Natural killer cell (primary cell): ENCODE measurements at regions not wholly inside any gene's neighbourhood (a gene's known extent, or its start where the extent isn't known, plus 50 kb on each side); places are given as distances from the start of the nearest gene placed in this dataset.

Experiments used
- ATAC-seq, 3 donors: fragments of 150-1000 bp in 2 of 3; fragments of 200-7000 bp in 1 of 3; cut with Tn5 transposase; 1 replicate in 1 of 3; 2 replicates in 2 of 3; pipeline ENCODE4 v1.10.0; 2021; ENCODE audit warnings: mild to moderate bottlenecking in 2 of 3, moderate library complexity in 2 of 3
- DNase-seq, 2 donors: peaks; one replicate each; pipeline versions ENCODE4 v3.0.0 to v3.0.0-alpha.2; 2013 to 2021; ENCODE audit warnings: mixed read lengths in 1 of 2
- H3K27ac ChIP-seq: one replicate; pipeline ENCODE4 v1.5.1; 2013; ENCODE audit warnings: mild to moderate bottlenecking, low read length
- H3K27me3 ChIP-seq: one replicate; pipeline ENCODE4 v1.6.1; 2013; ENCODE audit warnings: low read length; ENCODE audit not compliant: control insufficient read depth, insufficient read depth
- H3K36me3 ChIP-seq: one replicate; pipeline ENCODE4 v1.6.1; 2013; ENCODE audit warnings: low read length; ENCODE audit not compliant: control insufficient read depth, insufficient read depth
- H3K4me1 ChIP-seq: one replicate; pipeline ENCODE4 v1.6.1; 2013; ENCODE audit warnings: low read length; ENCODE audit not compliant: control insufficient read depth, insufficient read depth
- H3K4me3 ChIP-seq: one replicate; pipeline ENCODE4 v1.5.1; 2013; ENCODE audit warnings: low read length
- H3K9me3 ChIP-seq: one replicate; pipeline ENCODE4 v1.6.1; 2013; ENCODE audit warnings: low read length; ENCODE audit not compliant: control insufficient read depth, insufficient read depth
- H3K27ac Mint-ChIP-seq, 2 donors: one replicate each; pipeline ENCODE4 v1.8.0; 2022; ENCODE audit warnings: mild to moderate bottlenecking in 2 of 2, mixed read lengths in 2 of 2, moderate library complexity in 1 of 2
- H3K27me3 Mint-ChIP-seq, 2 donors: one replicate each; pipeline ENCODE4 v1.8.0; 2022; ENCODE audit warnings: low read depth in 2 of 2, mixed read lengths in 2 of 2
- H3K36me3 Mint-ChIP-seq: one replicate; pipeline ENCODE4 v1.8.0; 2022; ENCODE audit warnings: mixed read lengths
- H3K4me1 Mint-ChIP-seq, 2 donors: one replicate each; pipeline ENCODE4 v1.8.0; 2022; ENCODE audit warnings: mixed read lengths in 2 of 2
- H3K4me3 Mint-ChIP-seq: one replicate; pipeline ENCODE4 v1.8.0; 2022; ENCODE audit warnings: mild to moderate bottlenecking, moderate library complexity, mixed read lengths
- H3K9me3 Mint-ChIP-seq, 2 donors: one replicate each; pipeline ENCODE4 v1.8.0; 2022; ENCODE audit warnings: mixed read lengths in 2 of 2
- WGBS: methylation state at CpG from one replicate; pipeline ENCODE4 v1.1.7; 2013; ENCODE audit warnings: missing lambda C conversion rate; ENCODE audit not compliant: insufficient coverage; 5-methylcytosine and 5-hydroxymethylcytosine counted together
- intact Hi-C: fragments of 100-400 bp; cut with micrococcal nuclease; formaldehyde crosslinking; loops from one replicate; pipeline ENCODE4 v1.14.2; 2022
- TF ChIP-seq, protein P1 (sequence below): fragments of 200-600 bp; IDR thresholded peaks from one replicate; pipeline ENCODE4 v1.8.0; 2022; ENCODE audit warnings: antibody characterized with exemption

DNA sequence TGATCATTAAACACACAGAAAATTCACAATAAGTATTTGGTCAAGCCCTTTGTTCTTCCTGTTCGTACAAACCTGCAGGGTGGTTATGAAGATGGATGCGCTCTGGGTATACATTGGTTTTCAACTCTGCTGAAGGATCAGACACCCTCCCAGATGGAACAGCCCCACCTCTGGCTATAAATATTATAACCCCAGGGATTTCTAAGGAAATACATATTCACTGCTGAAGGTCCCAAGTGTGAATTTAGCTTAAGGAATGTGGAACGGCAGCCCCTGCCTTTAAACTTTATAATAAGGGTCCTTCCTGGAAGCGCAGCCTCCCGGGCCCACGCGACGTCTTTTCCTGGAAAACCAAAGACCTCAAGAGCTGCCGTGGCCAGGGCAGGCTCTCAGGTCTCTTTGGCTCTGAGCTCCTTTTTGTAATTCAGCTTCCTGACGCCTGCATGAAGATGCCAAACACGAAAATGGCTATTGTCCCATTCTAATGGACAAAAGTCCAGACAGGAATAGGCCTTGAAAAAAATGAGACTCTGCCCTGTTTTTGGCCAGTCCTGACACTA lies 172.4 kb upstream of the SSTR4 start:
- no peak overlapping the region for H3K4me3 Mint-ChIP-seq
- no peak overlapping the region for H3K27ac ChIP-seq
- H3K27me3 ChIP-seq = no peaks in the 10 kb centered on the region
- ATAC-seq (no peak), DNase-seq (no peak)
- peaks cover 4 to 22% of the 10 kb centered on the region in 2 donors for H3K27me3 Mint-ChIP-seq
- H3K4me1 Mint-ChIP-seq = no peaks in the 10 kb centered on the region
- H3K36me3 ChIP-seq = no peaks in the 10 kb centered on the region
- H3K4me1 ChIP-seq = no peaks in the 10 kb centered on the region
- H3K36me3 Mint-ChIP-seq = no peaks in the 10 kb centered on the region
- TF ChIP-seq, protein P1, sequence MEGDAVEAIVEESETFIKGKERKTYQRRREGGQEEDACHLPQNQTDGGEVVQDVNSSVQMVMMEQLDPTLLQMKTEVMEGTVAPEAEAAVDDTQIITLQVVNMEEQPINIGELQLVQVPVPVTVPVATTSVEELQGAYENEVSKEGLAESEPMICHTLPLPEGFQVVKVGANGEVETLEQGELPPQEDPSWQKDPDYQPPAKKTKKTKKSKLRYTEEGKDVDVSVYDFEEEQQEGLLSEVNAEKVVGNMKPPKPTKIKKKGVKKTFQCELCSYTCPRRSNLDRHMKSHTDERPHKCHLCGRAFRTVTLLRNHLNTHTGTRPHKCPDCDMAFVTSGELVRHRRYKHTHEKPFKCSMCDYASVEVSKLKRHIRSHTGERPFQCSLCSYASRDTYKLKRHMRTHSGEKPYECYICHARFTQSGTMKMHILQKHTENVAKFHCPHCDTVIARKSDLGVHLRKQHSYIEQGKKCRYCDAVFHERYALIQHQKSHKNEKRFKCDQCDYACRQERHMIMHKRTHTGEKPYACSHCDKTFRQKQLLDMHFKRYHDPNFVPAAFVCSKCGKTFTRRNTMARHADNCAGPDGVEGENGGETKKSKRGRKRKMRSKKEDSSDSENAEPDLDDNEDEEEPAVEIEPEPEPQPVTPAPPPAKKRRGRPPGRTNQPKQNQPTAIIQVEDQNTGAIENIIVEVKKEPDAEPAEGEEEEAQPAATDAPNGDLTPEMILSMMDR = no peak
- H3K9me3 Mint-ChIP-seq = no peaks in the 10 kb centered on the region
- WGBS = 94% methylated on average over 9 of the region's 11 CpGs
- H3K4me3 ChIP-seq = no peak overlapping the region
- intact Hi-C loops = no loop called here
- H3K9me3 ChIP-seq = no peaks in the 10 kb centered on the region
- no peak overlapping the region for H3K27ac Mint-ChIP-seq

DNA sequence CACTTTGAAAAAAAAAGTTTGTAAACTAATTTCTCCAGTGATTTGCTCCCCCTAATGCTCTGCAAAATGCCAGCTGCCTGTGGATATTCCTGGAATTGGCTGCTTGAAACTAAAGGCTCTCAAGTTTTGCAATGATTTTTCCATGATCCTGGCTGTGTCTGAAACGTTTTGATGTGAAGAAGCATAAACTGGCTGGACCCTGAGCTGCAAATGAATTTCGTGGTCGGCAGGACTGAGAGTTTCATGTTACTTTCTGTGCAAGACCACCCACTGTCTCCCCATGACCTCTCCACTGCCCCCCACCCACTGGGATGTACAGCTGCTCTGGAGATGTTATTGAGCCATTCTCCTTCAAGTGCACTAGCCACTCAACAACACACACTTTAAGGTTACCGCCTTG lies 171.3 kb upstream of the SSTR4 start:
- no peaks in the 10 kb centered on the region for H3K9me3 Mint-ChIP-seq
- DNase-seq = no peak

DNA sequence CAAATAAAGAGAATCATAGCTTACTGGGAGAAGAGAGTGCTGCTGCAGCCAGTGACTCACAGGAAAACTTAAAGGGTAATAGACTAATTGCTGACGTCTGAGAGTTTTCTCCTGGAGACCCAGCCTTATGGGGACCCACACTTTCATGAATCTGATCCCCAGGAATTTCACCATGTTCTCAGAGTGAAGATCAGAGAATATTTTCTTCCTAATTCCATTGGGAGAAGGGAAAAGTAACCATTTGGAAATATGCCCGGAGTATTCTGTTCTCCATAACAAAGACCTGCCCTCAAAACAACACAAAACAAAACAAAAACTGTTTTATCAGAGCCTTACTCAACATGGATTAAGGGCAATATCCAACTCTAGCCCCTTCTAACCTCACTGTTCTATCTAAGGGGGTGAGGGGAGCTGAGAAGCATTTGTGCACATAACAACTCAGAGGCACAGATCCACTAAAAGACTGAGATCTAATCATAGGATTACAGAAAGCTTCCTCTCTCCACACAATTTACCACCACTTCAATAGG lies 168.2 kb upstream of the SSTR4 start:
- no peaks in the 10 kb centered on the region for H3K36me3 ChIP-seq
- no peaks in the 10 kb centered on the region for H3K9me3 ChIP-seq
- intact Hi-C loops = no loop called here
- no peaks in the 10 kb centered on the region for H3K4me1 Mint-ChIP-seq
- no peaks in the 10 kb centered on the region for H3K9me3 Mint-ChIP-seq
- WGBS = 76% methylated on average over 2 of the region's 2 CpGs
- DNase-seq (no peak), ATAC-seq (no peak)
- no peak overlapping the region for H3K27ac Mint-ChIP-seq
- H3K4me3 ChIP-seq = no peak overlapping the region
- H3K27me3 Mint-ChIP-seq = peaks cover 0 to 22% of the 10 kb centered on the region in 2 donors
- no peaks in the 10 kb centered on the region for H3K27me3 ChIP-seq
- TF ChIP-seq, protein P1 = no peak
- no peaks in the 10 kb centered on the region for H3K36me3 Mint-ChIP-seq
- no peak overlapping the region for H3K4me3 Mint-ChIP-seq
- H3K4me1 ChIP-seq = no peaks in the 10 kb centered on the region
- no peak overlapping the region for H3K27ac ChIP-seq

More for the DNA sequence above, 171.3 kb upstream of the SSTR4 start:
- H3K27ac ChIP-seq = no peak overlapping the region
- no peaks in the 10 kb centered on the region for H3K9me3 ChIP-seq
- no peaks in the 10 kb centered on the region for H3K4me1 Mint-ChIP-seq
- no peak overlapping the region for H3K27ac Mint-ChIP-seq
- H3K27me3 Mint-ChIP-seq = peaks cover 4 to 22% of the 10 kb centered on the region in 2 donors
- TF ChIP-seq, protein P1 = no peak
- H3K27me3 ChIP-seq = no peaks in the 10 kb centered on the region
- H3K4me3 ChIP-seq = no peak overlapping the region
- no peaks in the 10 kb centered on the region for H3K4me1 ChIP-seq
- intact Hi-C loops = no loop called here
- WGBS = 66% methylated on average over 4 of the region's 4 CpGs
- H3K36me3 ChIP-seq = no peaks in the 10 kb centered on the region
- H3K4me3 Mint-ChIP-seq = no peak overlapping the region
- no peaks in the 10 kb centered on the region for H3K36me3 Mint-ChIP-seq
- ATAC-seq = no peak

DNA sequence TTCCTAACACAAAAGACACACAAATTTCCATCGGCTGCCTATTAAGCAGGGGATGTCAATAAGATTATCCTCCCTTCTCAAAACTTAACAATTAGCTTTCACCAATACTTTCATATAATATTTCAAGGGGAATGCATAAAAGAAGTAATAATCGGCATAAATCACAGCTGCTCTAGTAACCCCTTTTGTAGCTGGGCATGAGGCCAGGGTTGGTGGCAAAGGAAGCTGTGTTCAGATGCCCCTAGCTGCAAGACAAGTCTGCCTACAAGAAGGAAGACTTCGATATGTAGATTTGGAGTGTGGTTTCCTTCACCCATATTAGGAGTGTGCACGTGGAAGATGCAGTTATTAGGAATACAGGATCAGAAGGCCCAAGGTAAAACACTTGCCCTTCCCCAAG lies 156.9 kb upstream of the SSTR4 start:
- DNase-seq (no peak), ATAC-seq (no peak)
- no peak overlapping the region for H3K4me3 ChIP-seq
- H3K36me3 Mint-ChIP-seq = no peaks in the 10 kb centered on the region
- no peaks in the 10 kb centered on the region for H3K27me3 ChIP-seq
- no peak overlapping the region for H3K4me3 Mint-ChIP-seq
- H3K4me1 Mint-ChIP-seq = no peaks in the 10 kb centered on the region
- H3K9me3 ChIP-seq = no peaks in the 10 kb centered on the region
- 47% methylated on average over 4 of the region's 4 CpGs for WGBS
- intact Hi-C loops = no loop called here
- no peaks in the 10 kb centered on the region for H3K36me3 ChIP-seq
- H3K27ac Mint-ChIP-seq = no peak overlapping the region
- no peaks in the 10 kb centered on the region for H3K4me1 ChIP-seq
- no peaks in the 10 kb centered on the region for H3K9me3 Mint-ChIP-seq
- peaks cover 0 to 9% of the 10 kb centered on the region in 2 donors for H3K27me3 Mint-ChIP-seq
- no peak overlapping the region for H3K27ac ChIP-seq
- TF ChIP-seq, protein P1 = no peak
